Uterus (tissue), 3 donors: ENCODE measurements at regions not wholly inside any gene's neighbourhood (a gene's known extent, or its start where the extent isn't known, plus 50 kb on each side); places are given as distances from the start of the nearest gene placed in this dataset.

Source experiments
- DNase-seq, 2 donors: peaks; one replicate each; pipeline ENCODE4 v3.0.0-alpha.2; 2019 to 2020
- H3K27ac ChIP-seq, 2 donors: fragments of 200-600 bp; sonication (generic); 1 replicate in 1 of 2; 2 replicates in 1 of 2; pipeline ENCODE4 v1.5.1; 2016 to 2018
- H3K27me3 ChIP-seq, 2 donors: fragments of 200-600 bp; sonication (generic); one replicate each; pipeline ENCODE4 v1.5.1; 2018 to 2019; ENCODE audit warnings: control low read depth in 1 of 2
- H3K36me3 ChIP-seq, 2 donors: fragments of 200-600 bp; sonication (generic); one replicate each; pipeline ENCODE4 v1.5.1; 2019; ENCODE audit warnings: control low read depth in 1 of 2
- H3K4me1 ChIP-seq, 2 donors: fragments of 200-600 bp; sonication (generic); one replicate each; pipeline ENCODE4 v1.5.1; 2018 to 2019; ENCODE audit warnings: control low read depth in 1 of 2
- H3K4me3 ChIP-seq, 2 donors: fragments of 200-600 bp; sonication (generic); 1 replicate in 1 of 2; 2 replicates in 1 of 2; pipeline ENCODE4 v1.5.1; 2018 to 2019; ENCODE audit warnings: mild to moderate bottlenecking in 1 of 2
- H3K9me3 ChIP-seq, 2 donors: fragments of 200-600 bp; sonication (generic); one replicate each; pipeline ENCODE4 v1.5.1; 2019; ENCODE audit warnings: control low read depth in 1 of 2
- POLR2A ChIP-seq, 2 donors: fragments of 450-650 bp; IDR thresholded peaks; one replicate each; pipeline ENCODE4 v1.6.1; 2016; ENCODE audit warnings: antibody characterized with exemption in 2 of 2, mild to moderate bottlenecking in 1 of 2, moderate library complexity in 1 of 2
- intact Hi-C: fragments of 100-400 bp; cut with DNase I; formaldehyde crosslinking; loops from one replicate; pipeline ENCODE4 v1.15.1; 2023; ENCODE audit warnings: low total_unique reads
- TF ChIP-seq, protein P1 (sequence below), 4 experiments: fragments of 200-600 bp in 2 of 4; fragments of 450-650 bp in 2 of 4; sonication (generic) in 2 of 4; IDR thresholded peaks; one replicate each; pipeline ENCODE4 v1.5.1; 2016 to 2019; ENCODE audit warnings: antibody characterized with exemption in 4 of 4, mild to moderate bottlenecking in 2 of 4, moderate library complexity in 1 of 4
- donor health status: DM: yes; HTN: yes; CAD: no.

DNA sequence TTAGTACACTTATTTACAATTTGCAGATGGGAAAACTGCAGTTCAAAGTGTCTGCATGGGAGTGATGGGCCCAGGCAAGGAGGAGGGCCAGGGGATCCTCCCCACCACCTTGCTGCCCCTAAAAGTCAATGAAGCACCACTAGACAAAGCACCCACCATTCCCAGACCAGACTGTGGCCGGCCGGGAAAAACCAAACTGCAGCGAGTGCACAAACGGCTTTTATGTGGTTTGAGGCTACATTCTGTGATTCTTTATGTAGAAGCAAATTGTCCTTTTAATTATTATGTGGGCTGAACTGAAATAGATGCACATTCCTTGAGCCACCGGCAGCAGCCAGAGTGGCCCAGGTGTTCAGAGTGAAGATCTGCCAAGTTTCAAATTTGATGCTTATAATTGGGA, 585.3 kb upstream of the KLF4 start:
- DNase-seq, result no peak
- TF ChIP-seq, protein P1, sequence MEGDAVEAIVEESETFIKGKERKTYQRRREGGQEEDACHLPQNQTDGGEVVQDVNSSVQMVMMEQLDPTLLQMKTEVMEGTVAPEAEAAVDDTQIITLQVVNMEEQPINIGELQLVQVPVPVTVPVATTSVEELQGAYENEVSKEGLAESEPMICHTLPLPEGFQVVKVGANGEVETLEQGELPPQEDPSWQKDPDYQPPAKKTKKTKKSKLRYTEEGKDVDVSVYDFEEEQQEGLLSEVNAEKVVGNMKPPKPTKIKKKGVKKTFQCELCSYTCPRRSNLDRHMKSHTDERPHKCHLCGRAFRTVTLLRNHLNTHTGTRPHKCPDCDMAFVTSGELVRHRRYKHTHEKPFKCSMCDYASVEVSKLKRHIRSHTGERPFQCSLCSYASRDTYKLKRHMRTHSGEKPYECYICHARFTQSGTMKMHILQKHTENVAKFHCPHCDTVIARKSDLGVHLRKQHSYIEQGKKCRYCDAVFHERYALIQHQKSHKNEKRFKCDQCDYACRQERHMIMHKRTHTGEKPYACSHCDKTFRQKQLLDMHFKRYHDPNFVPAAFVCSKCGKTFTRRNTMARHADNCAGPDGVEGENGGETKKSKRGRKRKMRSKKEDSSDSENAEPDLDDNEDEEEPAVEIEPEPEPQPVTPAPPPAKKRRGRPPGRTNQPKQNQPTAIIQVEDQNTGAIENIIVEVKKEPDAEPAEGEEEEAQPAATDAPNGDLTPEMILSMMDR (IDR thresholded peaks at IDR 0.05), result no peak
- TF ChIP-seq POLR2A (IDR thresholded peaks at IDR 0.05), result no peak
- no peaks in the 10 kb centered on the region for H3K27me3 ChIP-seq
- H3K4me3 ChIP-seq, result no peak overlapping the region
- H3K9me3 ChIP-seq, result no peaks in the 10 kb centered on the region
- H3K36me3 ChIP-seq, result no peaks in the 10 kb centered on the region
- intact Hi-C loops, result no loop called here
- no peaks in the 10 kb centered on the region for H3K4me1 ChIP-seq
- H3K27ac ChIP-seq, result no peak overlapping the region

DNA sequence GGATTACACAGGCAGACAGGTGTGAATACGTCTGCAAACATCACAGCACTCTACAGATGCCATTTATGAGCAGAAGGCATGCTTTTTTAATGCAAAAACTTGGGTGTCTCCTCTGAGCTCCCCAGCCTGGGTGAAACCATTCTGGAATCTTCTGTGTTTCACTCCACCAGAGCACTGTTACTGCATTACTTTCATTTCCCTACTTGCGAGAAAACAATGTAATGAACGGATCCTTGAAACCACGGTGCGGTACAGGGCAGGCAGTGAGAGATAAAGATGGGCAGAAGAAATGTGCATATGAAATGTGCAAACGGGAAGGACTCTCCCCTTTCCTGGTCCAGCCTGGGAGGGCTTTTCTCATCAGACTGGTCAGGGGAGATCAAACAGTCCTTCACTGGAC, 584.3 kb upstream of the KLF4 start:
- DNase-seq, result no peak
- TF ChIP-seq POLR2A (IDR thresholded peaks at IDR 0.05), result no peak
- TF ChIP-seq, protein P1 (IDR thresholded peaks at IDR 0.05), result no peak
- no peaks in the 10 kb centered on the region for H3K27me3 ChIP-seq
- no peaks in the 10 kb centered on the region for H3K36me3 ChIP-seq
- H3K27ac ChIP-seq, result no peak overlapping the region
- intact Hi-C loops, result no loop called here
- H3K4me3 ChIP-seq, result no peak overlapping the region
- H3K4me1 ChIP-seq, result no peaks in the 10 kb centered on the region
- no peaks in the 10 kb centered on the region for H3K9me3 ChIP-seq

DNA sequence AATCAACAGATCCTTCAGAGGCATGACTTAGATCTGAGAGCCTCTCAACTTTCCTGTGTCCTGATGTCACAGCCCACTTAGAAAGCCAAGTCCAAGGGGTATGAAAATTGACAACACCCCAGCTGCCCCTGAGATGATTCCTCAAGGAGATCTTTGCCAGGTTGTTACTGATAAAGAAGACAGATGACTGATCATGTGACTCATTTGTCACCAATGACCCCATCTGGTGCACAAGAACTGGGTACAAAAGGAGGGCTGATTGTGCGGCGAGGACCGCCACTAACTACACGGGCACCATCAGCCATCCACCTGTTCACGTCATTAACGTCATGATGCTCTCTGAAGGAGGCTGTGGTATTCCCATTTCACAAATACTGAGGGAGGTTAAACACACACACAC, 583.2 kb upstream of the KLF4 start:
- intact Hi-C loops, result no loop called here
- no peaks in the 10 kb centered on the region for H3K27me3 ChIP-seq
- TF ChIP-seq POLR2A (IDR thresholded peaks at IDR 0.05), result no peak
- TF ChIP-seq, protein P1 (IDR thresholded peaks at IDR 0.05), result no peak

DNA sequence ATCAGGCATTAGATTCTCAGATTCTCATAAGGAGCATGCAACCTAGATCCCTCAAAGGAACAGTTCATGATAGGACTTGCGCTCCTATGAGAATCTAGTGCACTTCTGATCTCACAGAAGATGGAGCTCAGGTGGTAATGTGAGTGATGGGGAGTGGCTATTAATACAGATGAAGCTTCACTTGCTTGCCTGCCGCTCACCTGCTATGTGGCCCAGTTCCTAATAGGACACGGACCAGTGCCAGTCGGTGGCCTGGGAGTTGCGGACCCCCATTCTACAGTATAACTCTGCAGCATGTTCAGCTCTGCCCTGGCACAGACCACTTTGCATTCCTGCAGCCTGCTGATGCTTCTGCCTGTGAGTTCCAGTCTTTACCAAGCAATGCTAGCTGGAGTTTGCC, 581.3 kb upstream of the KLF4 start:
- H3K27ac ChIP-seq, result no peak overlapping the region
- H3K4me3 ChIP-seq, result no peak overlapping the region
- H3K36me3 ChIP-seq, result no peaks in the 10 kb centered on the region
- TF ChIP-seq, protein P1 (IDR thresholded peaks at IDR 0.05), result no peak
- TF ChIP-seq POLR2A (IDR thresholded peaks at IDR 0.05), result no peak
- DNase-seq, result no peak
- no peaks in the 10 kb centered on the region for H3K4me1 ChIP-seq
- intact Hi-C loops, result no loop called here
- no peaks in the 10 kb centered on the region for H3K27me3 ChIP-seq
- H3K9me3 ChIP-seq, result no peaks in the 10 kb centered on the region

More for the DNA sequence above, 583.2 kb upstream of the KLF4 start:
- no peaks in the 10 kb centered on the region for H3K9me3 ChIP-seq
- H3K36me3 ChIP-seq, result no peaks in the 10 kb centered on the region
- no peak for DNase-seq
- H3K4me1 ChIP-seq, result no peaks in the 10 kb centered on the region
- no peak overlapping the region for H3K27ac ChIP-seq
- no peak overlapping the region for H3K4me3 ChIP-seq

DNA sequence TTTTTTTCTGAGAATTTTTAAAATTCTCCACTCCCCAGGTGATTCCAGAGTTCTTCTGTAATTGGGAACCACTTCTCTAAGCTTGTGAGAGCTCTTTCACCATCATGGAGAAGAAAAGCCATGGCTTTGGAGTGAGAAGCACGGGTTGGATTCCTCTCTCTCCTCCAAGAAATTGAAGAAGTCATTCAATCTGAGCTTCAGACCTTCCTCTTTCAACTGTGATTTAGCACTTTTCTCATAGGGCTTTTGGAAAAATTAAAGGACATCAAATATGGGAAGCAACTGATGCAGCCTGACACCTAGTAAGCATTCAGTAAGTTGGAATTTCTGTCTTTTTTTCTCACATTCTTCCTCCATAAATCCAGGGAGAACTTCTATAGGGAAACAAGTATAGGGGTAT, 580.4 kb upstream of the KLF4 start:
- no peaks in the 10 kb centered on the region for H3K4me1 ChIP-seq
- no peaks in the 10 kb centered on the region for H3K9me3 ChIP-seq
- no peak for DNase-seq
- intact Hi-C loops, result no loop called here
- H3K27me3 ChIP-seq, result no peaks in the 10 kb centered on the region
- H3K4me3 ChIP-seq, result no peak overlapping the region
- no peak for TF ChIP-seq POLR2A (IDR thresholded peaks at IDR 0.05)
- no peak overlapping the region for H3K27ac ChIP-seq
- no peaks in the 10 kb centered on the region for H3K36me3 ChIP-seq

DNA sequence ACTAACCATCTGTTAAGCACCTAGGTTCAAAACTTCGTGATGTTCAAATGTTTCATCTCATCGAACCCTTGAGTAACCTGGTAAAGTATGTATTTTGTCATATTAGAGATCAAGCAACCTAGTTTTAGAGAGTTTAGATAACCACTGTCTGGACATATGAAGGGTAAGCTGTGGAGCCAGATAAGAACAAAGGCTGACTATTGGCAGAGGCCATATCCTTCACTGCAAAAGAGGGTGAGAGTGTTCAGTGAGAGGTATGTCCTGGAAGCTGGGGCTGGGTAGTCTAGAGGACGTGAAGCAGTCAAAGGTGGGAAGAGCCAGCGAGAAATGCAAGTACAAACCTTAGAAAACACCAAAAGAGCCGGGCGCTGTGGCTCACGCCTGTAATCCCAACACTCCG, 573.1 kb upstream of the KLF4 start:
- H3K36me3 ChIP-seq, result no peaks in the 10 kb centered on the region
- H3K27me3 ChIP-seq, result no peaks in the 10 kb centered on the region
- TF ChIP-seq, protein P1 (IDR thresholded peaks at IDR 0.05), result no peak
- TF ChIP-seq POLR2A (IDR thresholded peaks at IDR 0.05), result no peak
- no peaks in the 10 kb centered on the region for H3K4me1 ChIP-seq
- H3K9me3 ChIP-seq, result no peaks in the 10 kb centered on the region
- no peak for DNase-seq
- intact Hi-C loops, result no loop called here
- H3K27ac ChIP-seq, result no peak overlapping the region
- no peak overlapping the region for H3K4me3 ChIP-seq
